ENCODE measurements at regions not wholly inside any gene's neighbourhood (a gene's known extent, or its start where the extent isn't known, plus 50 kb on each side); places are given as distances from the start of the nearest gene placed in this dataset.

DNA sequence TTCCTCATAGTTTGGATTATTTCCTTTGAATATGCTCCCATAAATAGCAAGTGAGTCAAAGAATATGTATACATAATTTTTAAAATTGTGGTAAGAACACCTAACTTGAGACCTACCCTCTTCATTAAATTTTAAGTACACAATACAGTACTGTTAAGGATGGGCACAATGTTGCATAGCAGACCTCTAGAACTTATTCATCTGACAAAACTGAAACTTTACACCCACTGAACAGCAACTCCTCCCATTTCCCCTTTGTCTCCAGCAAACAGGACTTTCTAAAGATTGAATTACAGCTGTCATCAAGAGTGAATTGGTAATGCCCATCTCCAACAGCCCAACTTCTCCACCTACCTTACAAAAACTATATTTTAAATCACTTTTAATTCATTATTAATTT is 388.9 kb downstream of the HTR1A start:
- Histone ChIP-seq H3K36me3 (ENCODE audit: insufficient read depth in 1 of 2, low read depth in 1 of 2) (no peaks in the 10 kb centered on the region), H3K4me3 (no peak overlapping the region), H3K9me3 (no peaks in the 10 kb centered on the region), H3K4me1 (no peaks in the 10 kb centered on the region), H3K27me3 (ENCODE audit: insufficient read depth in 3 of 3, low read length in 2 of 3) (no peaks in the 10 kb centered on the region), H3K27ac (no peak overlapping the region)
- DNase-seq: no peak
- intact Hi-C loops (cut with DNase I): no loop called here
- TF ChIP-seq, protein P1, sequence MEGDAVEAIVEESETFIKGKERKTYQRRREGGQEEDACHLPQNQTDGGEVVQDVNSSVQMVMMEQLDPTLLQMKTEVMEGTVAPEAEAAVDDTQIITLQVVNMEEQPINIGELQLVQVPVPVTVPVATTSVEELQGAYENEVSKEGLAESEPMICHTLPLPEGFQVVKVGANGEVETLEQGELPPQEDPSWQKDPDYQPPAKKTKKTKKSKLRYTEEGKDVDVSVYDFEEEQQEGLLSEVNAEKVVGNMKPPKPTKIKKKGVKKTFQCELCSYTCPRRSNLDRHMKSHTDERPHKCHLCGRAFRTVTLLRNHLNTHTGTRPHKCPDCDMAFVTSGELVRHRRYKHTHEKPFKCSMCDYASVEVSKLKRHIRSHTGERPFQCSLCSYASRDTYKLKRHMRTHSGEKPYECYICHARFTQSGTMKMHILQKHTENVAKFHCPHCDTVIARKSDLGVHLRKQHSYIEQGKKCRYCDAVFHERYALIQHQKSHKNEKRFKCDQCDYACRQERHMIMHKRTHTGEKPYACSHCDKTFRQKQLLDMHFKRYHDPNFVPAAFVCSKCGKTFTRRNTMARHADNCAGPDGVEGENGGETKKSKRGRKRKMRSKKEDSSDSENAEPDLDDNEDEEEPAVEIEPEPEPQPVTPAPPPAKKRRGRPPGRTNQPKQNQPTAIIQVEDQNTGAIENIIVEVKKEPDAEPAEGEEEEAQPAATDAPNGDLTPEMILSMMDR (IDR thresholded peaks at IDR 0.05): no peak
- no peak for ATAC-seq

DNA sequence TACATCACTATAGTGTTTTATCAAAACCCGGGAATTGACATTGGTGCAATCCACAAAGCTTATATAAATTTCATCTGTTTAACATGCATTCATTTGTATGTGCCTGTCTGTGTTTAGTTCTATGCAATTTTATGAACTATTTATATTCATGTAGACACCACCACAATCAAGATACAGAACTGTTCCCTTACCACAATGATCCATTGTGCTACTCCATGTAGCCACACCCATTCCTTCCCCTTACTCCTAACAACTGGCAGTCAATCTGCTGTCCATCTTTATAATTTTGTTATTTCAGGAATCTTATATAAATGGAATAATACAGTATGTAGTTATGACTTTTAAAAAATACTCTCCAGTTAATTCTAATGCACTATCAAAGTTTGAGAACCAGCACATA is 389.5 kb downstream of the HTR1A start:
- ATAC-seq: no peak

DNA sequence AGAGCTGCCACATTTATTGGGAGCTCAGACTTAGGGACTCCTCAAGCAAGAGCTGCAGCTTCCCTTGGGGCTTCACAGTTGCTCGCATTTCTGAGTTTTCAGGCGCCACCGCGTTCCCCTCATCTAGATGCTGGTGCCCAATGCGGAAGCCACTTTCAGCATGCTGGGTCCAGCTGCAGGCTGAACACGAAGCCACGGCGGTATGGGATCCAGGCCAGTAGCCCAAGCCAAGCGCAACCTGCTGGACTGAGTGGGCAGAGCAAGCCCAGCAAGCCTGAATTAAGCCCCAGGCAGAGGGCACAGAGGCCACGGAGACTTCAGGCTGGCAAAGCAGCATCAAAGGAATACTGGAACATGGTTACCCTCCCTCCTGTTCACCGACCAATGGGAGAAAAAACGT is 391.5 kb downstream of the HTR1A start:
- intact Hi-C loops (cut with DNase I): no loop called here

More for the DNA sequence above, 389.5 kb downstream of the HTR1A start:
- WGBS, 3 donors: 84 to 91% (median 88%) methylated on average over 1 of the region's 1 CpG
- Histone ChIP-seq H3K27ac (no peak overlapping the region), H3K36me3 (ENCODE audit: insufficient read depth in 1 of 2, low read depth in 1 of 2) (no peaks in the 10 kb centered on the region), H3K4me3 (no peak overlapping the region), H3K27me3 (ENCODE audit: insufficient read depth in 3 of 3, low read length in 2 of 3) (no peaks in the 10 kb centered on the region), H3K9me3 (no peaks in the 10 kb centered on the region), H3K4me1 (no peaks in the 10 kb centered on the region)
- intact Hi-C loops (cut with DNase I): no loop called here
- TF ChIP-seq, protein P1 (IDR thresholded peaks at IDR 0.05): no peak
- DNase-seq: no peak

DNA sequence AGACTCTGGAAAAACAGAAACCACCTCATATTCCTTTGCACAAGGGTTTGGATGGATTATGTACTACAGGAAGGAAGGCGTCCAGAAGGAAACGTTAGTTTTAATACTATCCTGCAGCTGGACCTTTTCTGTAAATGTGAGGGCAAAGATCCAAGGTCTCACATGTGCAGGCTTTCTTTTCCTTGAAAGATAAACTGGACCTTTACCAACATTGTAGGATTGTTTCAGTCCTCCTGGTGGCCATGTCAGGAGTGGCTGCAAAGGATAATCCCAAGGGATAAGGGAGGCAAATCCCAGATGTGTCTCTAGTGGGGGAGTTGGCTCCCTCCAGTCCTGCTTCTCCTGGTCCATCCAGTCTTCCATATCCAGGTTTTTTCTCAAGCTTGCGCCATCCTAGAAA is 397.5 kb downstream of the HTR1A start:
- Histone ChIP-seq H3K9me3 (no peaks in the 10 kb centered on the region), H3K4me1 (no peaks in the 10 kb centered on the region), H3K4me3 (no peak overlapping the region), H3K27me3 (ENCODE audit: insufficient read depth in 3 of 3, low read length in 2 of 3) (no peaks in the 10 kb centered on the region), H3K36me3 (ENCODE audit: insufficient read depth in 1 of 2, low read depth in 1 of 2) (no peaks in the 10 kb centered on the region), H3K27ac (no peak overlapping the region)
- no peak for DNase-seq
- TF ChIP-seq, protein P1 (IDR thresholded peaks at IDR 0.05): no peak
- ATAC-seq: no peak
- WGBS, 3 donors: 58 to 79% (median 71%) methylated on average over 3 of the region's 3 CpGs
- intact Hi-C loops (cut with DNase I): no loop called here

More for the DNA sequence above, 391.5 kb downstream of the HTR1A start:
- no peaks in the 10 kb centered on the region for H3K4me1 ChIP-seq
- TF ChIP-seq, protein P1 (IDR thresholded peaks at IDR 0.05): no peak
- 79 to 89% (median 80%) methylated on average over 12 of the region's 12 CpGs for WGBS, 3 donors
- no peak overlapping the region for H3K4me3 ChIP-seq
- H3K9me3 ChIP-seq: no peaks in the 10 kb centered on the region
- no peak overlapping the region for H3K27ac ChIP-seq
- H3K27me3 ChIP-seq (ENCODE audit: insufficient read depth in 3 of 3, low read length in 2 of 3): no peaks in the 10 kb centered on the region
- ATAC-seq (no peak), DNase-seq (no peak)
- H3K36me3 ChIP-seq (ENCODE audit: insufficient read depth in 1 of 2, low read depth in 1 of 2): no peaks in the 10 kb centered on the region
